ENCODE measurements at regions not wholly inside any gene's neighbourhood (a gene's known extent, or its start where the extent isn't known, plus 50 kb on each side); places are given as distances from the start of the nearest gene placed in this dataset.
A peak's percentile ranks its signal among the peaks of the same experiment; 100 is the strongest.

- Histone ChIP-seq H3K36me3 (no peaks in the 10 kb centered on the region), H3K9me3 (no peaks in the 10 kb centered on the region), H3K4me3 (no peak overlapping the region), H3K4me1 (no peaks in the 10 kb centered on the region), H3K27me3 (no peaks in the 10 kb centered on the region), H3K27ac (no peak overlapping the region)
- DNase-seq (ENCODE audit: low spot score in 2 of 2): no peak
- TF ChIP-seq EP300 (IDR thresholded peaks at IDR 0.05) (no peak), POLR2A (IDR thresholded peaks at IDR 0.05) (no peak), CTCF (IDR thresholded peaks at IDR 0.05) (no peak)
Measured at GRCh38 chr18:68323921-68324320, 391.0 kb downstream of the TMX3 start.

- TF ChIP-seq POLR2A (IDR thresholded peaks at IDR 0.05) (no peak), EP300 (IDR thresholded peaks at IDR 0.05) (no peak), CTCF (IDR thresholded peaks at IDR 0.05) (no peak)
- 44 to 45% methylated on average over 3 of the region's 3 CpGs for WGBS, 2 donors
- Histone ChIP-seq H3K36me3 (no peaks in the 10 kb centered on the region), H3K4me3 (peak overlapping the region in 1 of 4 donors; percentile 21), H3K27me3 (no peaks in the 10 kb centered on the region), H3K4me1 (peaks cover 0 to 5% (median 0%) of the 10 kb centered on the region in 4 donors), H3K9me3 (no peaks in the 10 kb centered on the region), H3K27ac (no peak overlapping the region)
- no peak for DNase-seq (ENCODE audit: low spot score in 2 of 2)
Measured at GRCh38 chr18:68316636-68317035, 398.3 kb downstream of the TMX3 start.

GRCh38 chr18:68314403-68314802, 400.5 kb downstream of the TMX3 start:
- TF ChIP-seq POLR2A (IDR thresholded peaks at IDR 0.05): no peak
- TF ChIP-seq CTCF (IDR thresholded peaks at IDR 0.05): no peak
- TF ChIP-seq EP300 (IDR thresholded peaks at IDR 0.05): no peak
- WGBS, 2 donors: 26 to 34% methylated on average over 4 of the region's 4 CpGs
- no peak for DNase-seq (ENCODE audit: low spot score in 2 of 2)
- Histone ChIP-seq H3K4me3 (no peak overlapping the region), H3K36me3 (no peaks in the 10 kb centered on the region), H3K4me1 (peaks cover 0 to 5% (median 0%) of the 10 kb centered on the region in 4 donors), H3K27me3 (no peaks in the 10 kb centered on the region), H3K27ac (no peak overlapping the region), H3K9me3 (no peaks in the 10 kb centered on the region)

DNA sequence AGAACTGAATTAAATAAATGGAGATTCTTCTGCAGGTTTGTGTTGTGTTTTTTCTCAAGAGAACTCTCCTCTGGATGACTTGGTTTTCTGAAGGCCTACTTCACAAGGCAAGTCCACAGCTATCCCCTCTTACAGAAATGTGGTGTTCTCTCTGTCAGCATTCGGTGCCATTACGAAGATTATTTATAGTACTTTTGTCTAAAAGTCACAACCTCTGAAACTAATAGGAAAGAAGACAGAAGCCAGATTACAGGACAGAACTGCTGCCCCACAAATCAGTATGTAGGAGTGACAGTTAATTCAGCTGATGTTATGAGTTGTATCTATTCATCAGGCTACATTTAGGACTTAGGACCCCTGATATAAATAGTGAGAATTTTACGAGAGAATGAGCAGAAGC, 413.5 kb downstream of the TMX3 start:
- WGBS, 2 donors: 38 to 57% methylated on average over 3 of the region's 3 CpGs
- DNase-seq (ENCODE audit: low spot score in 2 of 2): no peak
- no peaks in the 10 kb centered on the region for H3K36me3 ChIP-seq
- H3K4me1 ChIP-seq: no peaks in the 10 kb centered on the region
- H3K27ac ChIP-seq: no peak overlapping the region
- no peaks in the 10 kb centered on the region for H3K27me3 ChIP-seq
- H3K9me3 ChIP-seq: no peaks in the 10 kb centered on the region
- TF ChIP-seq POLR2A (IDR thresholded peaks at IDR 0.05) (no peak), EP300 (IDR thresholded peaks at IDR 0.05) (no peak), CTCF (IDR thresholded peaks at IDR 0.05) (no peak)
- H3K4me3 ChIP-seq: no peak overlapping the region

GRCh38 chr18:68299906-68300305, 415.0 kb downstream of the TMX3 start:
- Histone ChIP-seq H3K27me3 (no peaks in the 10 kb centered on the region), H3K36me3 (no peaks in the 10 kb centered on the region), H3K4me3 (no peak overlapping the region), H3K4me1 (no peaks in the 10 kb centered on the region), H3K27ac (no peak overlapping the region), H3K9me3 (no peaks in the 10 kb centered on the region)
- TF ChIP-seq EP300 (IDR thresholded peaks at IDR 0.05) (no peak), POLR2A (IDR thresholded peaks at IDR 0.05) (no peak), CTCF (IDR thresholded peaks at IDR 0.05) (no peak)
- DNase-seq (ENCODE audit: low spot score in 2 of 2): no peak
- WGBS, 2 donors: 88 to 92% methylated on average over 3 of the region's 3 CpGs
